Muscle layer of colon (tissue), 2 donors: ENCODE measurements at regions not wholly inside any gene's neighbourhood (a gene's known extent, or its start where the extent isn't known, plus 50 kb on each side); places are given as distances from the start of the nearest gene placed in this dataset.

Experiments used
- H3K27ac ChIP-seq: one replicate; pipeline ENCODE4 v1.7.0; 2013; ENCODE audit warnings: low read depth, mild to moderate bottlenecking, low read length, moderate library complexity
- H3K27me3 ChIP-seq, 2 donors: one replicate each; pipeline ENCODE4 v1.7.0; 2013; ENCODE audit warnings: low read length in 2 of 2, mild to moderate bottlenecking in 2 of 2; ENCODE audit not compliant: insufficient read depth in 2 of 2, control insufficient read depth in 1 of 2
- H3K36me3 ChIP-seq: one replicate; pipeline ENCODE4 v1.7.0; 2013; ENCODE audit warnings: mild to moderate bottlenecking, low read length; ENCODE audit not compliant: insufficient read depth
- H3K4me1 ChIP-seq: one replicate; pipeline ENCODE4 v1.7.0; 2013; ENCODE audit warnings: mild to moderate bottlenecking, low read length; ENCODE audit not compliant: insufficient read depth
- H3K4me3 ChIP-seq, 2 donors: one replicate each; pipeline ENCODE4 v1.7.0; 2013; ENCODE audit warnings: low read length in 2 of 2, low read depth in 1 of 2, mild to moderate bottlenecking in 1 of 2, moderate library complexity in 1 of 2
- H3K9ac ChIP-seq: one replicate; pipeline ENCODE4 v1.7.0; 2013; ENCODE audit warnings: low read length
- H3K9me3 ChIP-seq: one replicate; pipeline ENCODE4 v1.7.0; 2013; ENCODE audit warnings: mild to moderate bottlenecking, low read length
- donor health status: abdominal sarcoma.
- donor health status: Adenocarcinoma of cecum.

DNA sequence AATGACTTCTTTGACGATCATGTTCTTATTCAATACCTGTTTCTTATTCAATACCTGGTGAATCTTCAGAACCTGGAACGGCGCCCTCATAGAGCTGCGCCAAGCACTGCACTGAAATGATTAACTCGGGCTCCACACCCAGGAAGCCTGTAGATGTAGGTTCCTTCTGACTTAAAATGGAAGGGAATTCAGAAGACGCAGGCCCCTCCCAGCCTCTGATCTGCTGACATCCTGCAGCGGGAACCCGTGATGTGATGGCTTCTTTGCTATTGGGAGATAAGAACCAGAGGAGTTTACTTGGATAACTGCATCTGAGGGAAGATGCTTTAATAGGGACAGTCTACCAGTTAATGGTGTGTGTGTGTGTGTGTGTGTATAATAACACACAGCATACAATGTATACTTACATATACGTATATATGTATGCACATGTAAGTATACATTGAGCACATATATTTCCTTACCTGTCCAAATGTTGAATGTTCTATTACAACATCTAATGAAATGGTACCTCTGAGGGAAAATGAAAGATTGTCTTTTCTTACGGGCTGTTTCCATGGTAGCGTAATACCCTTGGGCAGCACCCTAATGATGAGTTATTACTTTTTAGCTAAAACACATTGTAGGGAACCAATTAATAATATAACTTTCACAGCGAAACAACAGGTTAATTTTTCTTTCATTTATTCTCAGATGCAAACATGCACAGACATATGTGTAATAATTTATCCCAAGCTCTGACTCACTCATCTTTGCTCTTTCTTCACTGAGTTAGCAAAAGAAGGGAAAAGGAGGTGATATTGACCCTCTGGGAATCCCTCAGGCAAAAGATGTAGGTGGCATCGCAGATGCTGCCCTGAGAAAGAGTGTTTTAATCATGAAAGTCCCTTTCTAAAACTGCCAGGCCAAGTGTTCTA is 379.8 kb downstream of the SIPA1L2 start:
- Histone ChIP-seq H3K4me3 (no peak overlapping the region), H3K9ac (no peak overlapping the region), H3K9me3 (no peaks in the 10 kb centered on the region), H3K4me1 (peaks cover 5% of the 10 kb centered on the region), H3K36me3 (no peaks in the 10 kb centered on the region), H3K27me3 (no peaks in the 10 kb centered on the region), H3K27ac (no peak overlapping the region)

DNA sequence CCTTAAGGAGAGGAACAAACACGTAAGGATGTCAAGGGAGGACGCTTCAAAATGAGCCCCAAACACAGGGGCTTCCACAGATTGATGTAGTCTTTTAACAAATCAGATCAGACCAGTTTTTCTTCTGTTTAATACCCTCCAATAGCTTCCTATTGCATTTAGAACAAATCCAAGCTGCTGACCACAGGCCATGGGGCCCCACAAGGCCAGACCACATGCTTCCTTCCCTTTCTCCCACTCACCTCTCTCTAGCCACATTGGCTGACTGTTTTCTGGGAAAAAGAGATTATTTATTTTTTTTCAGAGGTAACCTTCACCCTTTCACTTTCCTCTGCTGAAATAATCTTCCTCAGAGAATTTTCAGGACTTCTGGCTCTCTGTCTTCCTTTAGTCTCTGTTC is 380.6 kb downstream of the SIPA1L2 start:
- H3K4me1 ChIP-seq: peaks cover 5% of the 10 kb centered on the region
- H3K4me3 ChIP-seq: no peak overlapping the region
- H3K9ac ChIP-seq: no peak overlapping the region
- H3K27ac ChIP-seq: no peak overlapping the region
- H3K9me3 ChIP-seq: no peaks in the 10 kb centered on the region
- no peaks in the 10 kb centered on the region for H3K36me3 ChIP-seq
- no peaks in the 10 kb centered on the region for H3K27me3 ChIP-seq

DNA sequence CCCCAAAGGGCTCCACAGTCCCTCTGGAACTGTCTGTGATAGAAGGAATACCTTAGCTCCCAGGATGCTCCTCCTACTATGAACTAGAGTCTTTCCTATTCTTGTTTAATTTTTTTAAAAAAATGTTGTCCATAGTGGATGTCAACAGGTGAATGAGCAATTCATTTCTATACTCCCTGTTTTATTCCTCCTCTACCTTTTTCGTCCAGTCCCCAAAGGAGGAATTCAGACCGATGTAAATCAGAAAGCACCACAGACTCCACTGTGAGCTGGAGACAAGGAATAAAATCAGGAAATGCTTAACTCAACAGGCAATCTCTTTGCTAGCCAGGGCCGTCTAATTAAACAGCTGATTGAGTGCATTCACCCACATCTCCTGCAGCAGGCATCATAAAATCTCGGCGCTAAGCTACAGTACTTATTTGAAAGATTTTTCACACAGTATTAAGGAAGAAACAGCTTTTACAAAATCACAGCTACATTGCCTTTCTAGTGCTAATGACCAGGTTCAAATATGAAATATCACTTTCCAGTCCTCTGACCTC is 381.6 kb downstream of the SIPA1L2 start:
- no peak overlapping the region for H3K4me3 ChIP-seq
- no peak overlapping the region for H3K27ac ChIP-seq
- peaks cover 5% of the 10 kb centered on the region for H3K4me1 ChIP-seq
- no peaks in the 10 kb centered on the region for H3K27me3 ChIP-seq
- H3K36me3 ChIP-seq: no peaks in the 10 kb centered on the region
- H3K9ac ChIP-seq: no peak overlapping the region
- H3K9me3 ChIP-seq: no peaks in the 10 kb centered on the region

DNA sequence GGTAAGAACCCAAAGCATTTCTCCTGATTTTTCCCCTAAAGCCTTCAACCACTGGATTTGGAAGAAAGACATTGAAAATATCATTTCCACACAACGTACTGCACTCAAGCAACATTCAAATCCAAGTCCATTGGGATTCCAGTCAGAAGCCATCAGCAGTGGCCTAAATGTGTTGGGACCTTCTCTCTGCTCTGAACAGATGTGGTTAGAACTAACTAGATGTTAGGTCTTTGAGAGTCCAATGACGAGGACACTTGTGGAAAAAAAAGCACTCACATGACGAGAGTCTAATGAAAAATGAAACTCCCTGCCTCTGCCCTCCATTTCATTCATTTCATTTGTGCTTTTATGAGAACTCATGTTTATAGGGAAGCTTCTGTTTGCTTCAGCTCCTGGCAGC is 382.3 kb downstream of the SIPA1L2 start:
- Histone ChIP-seq H3K27ac (no peak overlapping the region), H3K4me3 (no peak overlapping the region), H3K9ac (no peak overlapping the region), H3K4me1 (peaks cover 5% of the 10 kb centered on the region), H3K36me3 (no peaks in the 10 kb centered on the region), H3K9me3 (no peaks in the 10 kb centered on the region), H3K27me3 (no peaks in the 10 kb centered on the region)

DNA sequence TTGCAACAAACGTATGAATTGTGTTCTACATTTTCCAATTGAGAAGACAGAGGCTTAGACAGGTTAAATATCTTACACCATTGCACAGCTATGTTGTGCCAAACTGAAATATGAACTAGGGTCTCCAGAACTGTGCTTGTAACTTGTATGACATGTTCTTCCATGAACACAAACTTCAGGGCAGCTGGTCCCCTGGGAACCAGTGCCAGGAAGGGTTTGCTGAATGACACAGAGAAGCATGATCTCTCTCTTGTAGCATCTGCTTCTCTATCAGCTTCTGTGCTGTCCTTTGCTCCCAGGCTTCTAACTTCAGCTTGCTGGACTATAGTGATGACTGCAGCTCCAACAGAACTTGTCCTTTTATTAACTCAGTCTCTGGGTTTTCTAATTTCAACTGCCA is 385.5 kb downstream of the SIPA1L2 start:
- Histone ChIP-seq H3K4me3 (no peak overlapping the region), H3K9me3 (no peaks in the 10 kb centered on the region), H3K27ac (no peak overlapping the region), H3K27me3 (no peaks in the 10 kb centered on the region), H3K4me1 (peaks cover 5% of the 10 kb centered on the region), H3K36me3 (no peaks in the 10 kb centered on the region), H3K9ac (no peak overlapping the region)

DNA sequence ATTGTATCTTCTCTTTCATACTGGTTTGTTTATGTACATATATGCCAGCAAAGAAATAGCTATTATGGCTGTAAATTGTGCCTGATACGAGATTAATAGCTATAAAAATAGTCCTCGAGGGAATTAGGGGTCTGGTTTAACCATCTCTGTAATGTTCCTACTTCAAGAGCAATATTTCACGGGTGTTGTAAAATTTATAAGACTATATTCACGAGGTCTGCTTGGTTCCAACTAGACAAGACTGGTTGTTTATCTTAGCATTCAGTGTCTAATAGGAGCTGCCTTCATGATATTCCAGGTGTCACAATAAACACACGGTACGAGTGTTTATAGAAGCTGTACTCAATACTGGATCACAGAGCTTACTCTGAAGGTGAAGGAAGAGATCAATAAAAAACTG is 389.9 kb downstream of the SIPA1L2 start:
- no peaks in the 10 kb centered on the region for H3K27me3 ChIP-seq

DNA sequence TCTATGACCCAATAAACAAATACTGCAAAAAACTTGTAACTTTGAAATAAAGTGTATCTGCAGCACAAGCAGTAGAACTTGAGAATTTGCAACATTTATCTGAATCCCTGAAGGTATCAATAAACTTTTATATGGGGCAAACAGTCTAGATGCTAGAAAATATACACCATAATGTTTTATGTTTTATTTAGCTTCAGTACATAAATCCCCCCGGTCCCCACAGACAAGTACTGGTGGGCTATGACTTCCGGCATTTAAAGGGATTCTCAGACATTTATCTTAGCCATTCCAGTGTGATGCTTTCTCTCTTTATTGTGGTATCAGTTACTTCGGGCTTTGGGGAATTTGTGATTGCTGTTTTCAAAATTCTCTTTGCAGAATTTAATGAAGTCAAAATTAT is 390.4 kb downstream of the SIPA1L2 start:
- H3K27ac ChIP-seq: no peak overlapping the region
- H3K4me1 ChIP-seq: no peaks in the 10 kb centered on the region
- no peaks in the 10 kb centered on the region for H3K9me3 ChIP-seq
- no peak overlapping the region for H3K4me3 ChIP-seq
- no peaks in the 10 kb centered on the region for H3K36me3 ChIP-seq
- no peak overlapping the region for H3K9ac ChIP-seq
- H3K27me3 ChIP-seq: no peaks in the 10 kb centered on the region

More for the DNA sequence above, 389.9 kb downstream of the SIPA1L2 start:
- H3K4me1 ChIP-seq: no peaks in the 10 kb centered on the region
- H3K27ac ChIP-seq: no peak overlapping the region
- H3K9ac ChIP-seq: no peak overlapping the region
- H3K4me3 ChIP-seq: no peak overlapping the region
- H3K9me3 ChIP-seq: no peaks in the 10 kb centered on the region
- no peaks in the 10 kb centered on the region for H3K36me3 ChIP-seq

DNA sequence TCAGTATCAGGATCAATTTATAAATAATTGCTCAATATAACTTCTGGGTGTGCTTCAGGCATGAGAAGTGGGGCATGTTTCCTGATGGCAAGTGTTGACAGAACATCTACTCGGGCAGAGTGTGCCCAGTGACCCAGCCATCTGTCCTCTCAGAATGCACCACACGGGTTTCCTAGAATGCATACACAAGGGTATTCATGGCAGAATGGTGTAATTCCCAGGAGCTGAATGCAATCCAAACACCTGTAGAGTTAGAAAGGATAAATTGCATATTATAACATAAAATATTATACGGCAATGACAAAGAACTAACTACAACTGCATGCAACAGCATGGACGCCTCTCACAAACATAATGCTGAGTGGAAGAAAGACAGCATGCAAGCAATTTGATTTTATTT is 391.9 kb downstream of the SIPA1L2 start:
- Histone ChIP-seq H3K27ac (no peak overlapping the region), H3K4me1 (no peaks in the 10 kb centered on the region), H3K27me3 (no peaks in the 10 kb centered on the region), H3K36me3 (no peaks in the 10 kb centered on the region), H3K9ac (no peak overlapping the region), H3K4me3 (no peak overlapping the region), H3K9me3 (no peaks in the 10 kb centered on the region)

DNA sequence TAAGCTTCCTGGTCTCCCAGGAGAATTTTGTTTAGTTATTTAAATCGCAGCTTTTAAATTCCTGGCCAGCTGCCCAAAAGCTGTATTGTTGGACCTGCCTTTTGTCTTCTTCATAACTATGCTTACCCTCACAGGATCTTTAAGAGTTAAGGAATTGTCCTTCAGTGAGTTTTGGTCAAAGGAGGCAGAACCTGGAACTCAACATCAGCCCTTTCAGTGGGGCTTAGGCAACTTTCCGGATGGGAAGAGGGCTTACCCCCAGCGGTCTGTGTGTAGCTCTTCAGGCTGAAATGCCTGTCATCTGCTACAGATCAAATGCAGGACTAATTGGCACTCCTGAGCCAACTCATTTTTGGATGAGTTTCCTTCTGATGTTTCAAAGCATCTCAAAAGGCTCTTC is 402.6 kb downstream of the SIPA1L2 start:
- Histone ChIP-seq H3K9ac (no peak overlapping the region), H3K27me3 (no peaks in the 10 kb centered on the region), H3K9me3 (no peaks in the 10 kb centered on the region), H3K27ac (no peak overlapping the region), H3K36me3 (no peaks in the 10 kb centered on the region), H3K4me3 (no peak overlapping the region), H3K4me1 (peaks cover 7% of the 10 kb centered on the region)

DNA sequence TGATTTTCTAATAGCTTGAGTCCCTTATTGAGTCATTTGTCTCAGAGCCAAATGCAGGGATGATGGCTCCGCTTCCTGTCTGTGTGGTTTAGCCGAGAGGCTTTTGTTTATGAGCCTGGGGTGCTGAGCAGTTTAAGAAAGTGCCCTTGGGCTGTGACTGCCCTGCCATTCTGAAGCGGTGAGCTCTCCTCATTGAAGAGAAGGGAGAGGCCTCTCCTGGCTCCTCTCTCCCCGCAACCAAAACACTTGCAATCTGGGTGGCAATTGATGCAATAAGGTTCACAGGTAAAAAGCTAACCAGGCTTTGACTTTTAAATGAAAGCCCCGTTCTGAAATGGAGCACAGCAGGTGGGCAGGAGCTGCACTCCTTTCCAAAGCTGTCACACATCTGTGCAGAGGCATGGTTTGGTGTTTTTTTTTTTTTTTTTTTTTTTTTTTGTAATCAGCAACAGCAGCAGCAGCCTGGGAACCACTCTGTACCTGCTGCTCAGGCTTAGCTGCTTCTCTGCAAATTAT is 403.7 kb downstream of the SIPA1L2 start:
- no peak overlapping the region for H3K9ac ChIP-seq
- peaks cover 7% of the 10 kb centered on the region for H3K4me1 ChIP-seq
- no peak overlapping the region for H3K27ac ChIP-seq
- no peaks in the 10 kb centered on the region for H3K36me3 ChIP-seq
- H3K4me3 ChIP-seq: no peak overlapping the region
- no peaks in the 10 kb centered on the region for H3K27me3 ChIP-seq
- H3K9me3 ChIP-seq: no peaks in the 10 kb centered on the region

DNA sequence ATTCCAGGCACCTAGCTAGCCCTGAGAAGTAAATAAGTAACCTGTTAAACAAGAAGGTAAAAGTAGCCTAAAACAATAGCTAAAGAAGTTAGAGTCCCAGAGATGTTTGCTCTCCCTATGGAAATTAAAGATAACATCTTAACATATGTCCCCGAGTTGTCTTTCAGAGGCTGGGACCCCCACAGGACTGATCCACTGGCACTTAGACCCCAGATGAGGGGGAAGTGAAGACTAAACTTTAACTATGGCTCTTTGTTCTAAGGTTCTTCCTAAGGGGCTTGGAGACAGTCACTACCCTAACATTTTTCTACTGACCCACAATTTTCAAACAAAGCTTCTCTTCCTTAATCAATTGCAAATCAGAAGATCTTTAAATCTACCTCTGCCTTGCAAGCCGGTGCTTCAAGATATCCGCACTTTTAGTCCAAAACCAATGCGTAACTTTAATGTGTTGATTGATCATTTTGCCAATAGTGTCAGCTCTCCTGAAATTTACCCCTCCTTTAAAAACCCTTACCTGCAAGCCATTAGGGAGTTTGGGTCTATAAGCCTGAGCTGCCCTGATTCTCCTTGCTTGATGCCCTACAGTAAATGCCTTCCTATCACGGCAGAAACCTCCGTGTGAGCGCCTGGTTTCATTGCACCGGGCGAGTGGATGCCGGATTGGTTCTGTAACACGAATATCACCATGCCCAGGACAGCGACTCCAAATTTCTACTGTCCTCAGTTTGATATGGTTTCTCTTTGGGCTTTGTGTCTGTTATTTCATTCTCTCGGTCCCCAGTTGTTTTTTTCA is 404.4 kb downstream of the SIPA1L2 start:
- H3K9ac ChIP-seq: no peak overlapping the region
- no peaks in the 10 kb centered on the region for H3K36me3 ChIP-seq
- H3K9me3 ChIP-seq: no peaks in the 10 kb centered on the region
- no peaks in the 10 kb centered on the region for H3K27me3 ChIP-seq
- H3K4me3 ChIP-seq: no peak overlapping the region
- H3K27ac ChIP-seq: no peak overlapping the region
- peaks cover 7% of the 10 kb centered on the region for H3K4me1 ChIP-seq
